B cell (primary cell): ENCODE measurements at regions not wholly inside any gene's neighbourhood (a gene's known extent, or its start where the extent isn't known, plus 50 kb on each side); places are given as distances from the start of the nearest gene placed in this dataset.

ENCODE experiments used
- ATAC-seq: fragments of 200-7000 bp; cut with Tn5 transposase; one replicate; pipeline ENCODE4 v1.10.0; 2021; ENCODE audit warnings: low read depth, mild to moderate bottlenecking, moderate number of reproducible peaks, moderate library complexity
- CTCF ChIA-PET: fragments of 350-600 bp; sonication (Branson Sonifier 250); formaldehyde crosslinking; loops from one replicate; lab custom pipeline; 2021; ENCODE audit warnings: antibody characterized with exemption, inconsistent platforms; lab: Charles Lee
- POLR2A ChIA-PET: fragments of 350-600 bp; sonication (Branson Sonifier 250); formaldehyde crosslinking; loops from one replicate; lab custom pipeline; 2021; ENCODE audit warnings: antibody characterized with exemption; lab: Charles Lee
- DNase-seq: peaks from one replicate; pipeline ENCODE4 v3.0.0; 2013
- H2AFZ ChIP-seq: 2 replicates; pipeline ENCODE4 v1.6.1; 2012; ENCODE audit warnings: mild to moderate bottlenecking, low read depth, low read length; ENCODE audit not compliant: insufficient read depth, poor library complexity, severe bottlenecking
- H3K27ac ChIP-seq, 2 donors: 1 replicate in 1 of 2; 2 replicates in 1 of 2; pipeline ENCODE4 v1.5.1; 2012 to 2013; ENCODE audit warnings: low read length in 2 of 2, mild to moderate bottlenecking in 2 of 2, moderate library complexity in 1 of 2
- H3K27me3 ChIP-seq, 4 experiments: fragments of 200-600 bp in 1 of 4; sonication (generic) in 1 of 4; replicated peaks in 1 of 4; 1 replicate in 2 of 4; 2 replicates in 2 of 4; pipeline versions ENCODE4 v1.6.1 to v1.7.0; 2013 to 2016; ENCODE audit warnings: low read length in 3 of 4, mild to moderate bottlenecking in 2 of 4, mixed read lengths in 1 of 4, moderate library complexity in 1 of 4; ENCODE audit not compliant: insufficient read depth in 4 of 4, control insufficient read depth in 3 of 4; ENCODE audit errors: control extremely low read depth in 1 of 4
- H3K36me3 ChIP-seq, 2 experiments: replicated peaks in 1 of 2; 1 replicate in 1 of 2; 2 replicates in 1 of 2; pipeline versions ENCODE4 v1.6.1 to v1.7.1; 2013; ENCODE audit warnings: low read length in 1 of 2; ENCODE audit not compliant: insufficient read depth in 2 of 2, control insufficient read depth in 1 of 2; ENCODE audit errors: control extremely low read depth in 1 of 2, extremely low read depth in 1 of 2
- H3K4me1 ChIP-seq, 2 donors: fragments of 200-600 bp in 1 of 2; sonication (generic) in 1 of 2; 1 replicate in 1 of 2; 2 replicates in 1 of 2; pipeline versions ENCODE4 v1.5.1 to v1.6.1; 2013 to 2017; ENCODE audit warnings: low read length in 2 of 2; ENCODE audit not compliant: control insufficient read depth in 2 of 2, insufficient read depth in 2 of 2
- H3K4me2 ChIP-seq: replicated peaks from 2 replicates; pipeline ENCODE3; 2012; ENCODE audit warnings: mild to moderate bottlenecking, low read depth, low read length; ENCODE audit not compliant: poor library complexity, severe bottlenecking
- H3K4me3 ChIP-seq, 5 experiments: fragments of 200-600 bp in 1 of 5; sonication (generic) in 1 of 5; 1 replicate in 3 of 5; 2 replicates in 2 of 5; pipeline versions ENCODE4 v1.5.1 to v1.7.0; 2011 to 2016; ENCODE audit warnings: low read length in 4 of 5, mild to moderate bottlenecking in 4 of 5, low read depth in 2 of 5, control low read depth in 1 of 5, moderate library complexity in 1 of 5; ENCODE audit not compliant: insufficient read depth in 1 of 5; ENCODE audit errors: control extremely low read depth in 1 of 5, extremely low read depth in 1 of 5
- H3K79me2 ChIP-seq: fragments of 200-600 bp; sonication (generic); one replicate; pipeline ENCODE4 v1.6.0; 2016; ENCODE audit warnings: low read length; ENCODE audit not compliant: control insufficient read depth, insufficient read depth
- H3K9ac ChIP-seq: fragments of 200-600 bp; sonication (generic); 2 replicates; pipeline ENCODE4 v1.6.1; 2017; ENCODE audit warnings: mild to moderate bottlenecking, low read length, moderate library complexity
- H3K9me3 ChIP-seq, 3 donors: one replicate each; pipeline versions ENCODE4 v1.6.1 to v1.7.1; 2013; ENCODE audit warnings: low read length in 2 of 3; ENCODE audit not compliant: control insufficient read depth in 2 of 3, insufficient read depth in 1 of 3; ENCODE audit errors: control extremely low read depth in 1 of 3
- H4K20me1 ChIP-seq: 2 replicates; pipeline ENCODE4 v1.6.0; 2012; ENCODE audit warnings: mild to moderate bottlenecking, low read length; ENCODE audit not compliant: insufficient read depth, control insufficient read depth, poor library complexity, severe bottlenecking
- H3K27ac Mint-ChIP-seq: one replicate; pipeline ENCODE4 v1.8.0; 2021; ENCODE audit warnings: mixed read lengths
- H3K27me3 Mint-ChIP-seq: one replicate; pipeline ENCODE4 v1.8.0; 2021; ENCODE audit warnings: mixed read lengths
- H3K4me1 Mint-ChIP-seq: one replicate; pipeline ENCODE4 v1.8.0; 2021; ENCODE audit warnings: mixed read lengths
- H3K4me3 Mint-ChIP-seq: one replicate; pipeline ENCODE4 v1.8.0; 2021; ENCODE audit warnings: mixed read lengths
- H3K9me3 Mint-ChIP-seq: one replicate; pipeline ENCODE4 v1.8.0; 2022; ENCODE audit warnings: mixed read lengths; ENCODE audit not compliant: insufficient read depth
- EZH2 ChIP-seq: IDR thresholded peaks from 2 replicates; pipeline ENCODE4 v1.6.1; 2012; ENCODE audit warnings: borderline replicate concordance, low read depth, mild to moderate bottlenecking, moderate library complexity, low read length; ENCODE audit not compliant: insufficient read depth, poor library complexity, severe bottlenecking
- WGBS: methylation state at CpG from one replicate; pipeline ENCODE4 v1.1.5; 2013; ENCODE audit warnings: missing lambda C conversion rate; ENCODE audit not compliant: insufficient coverage; 5-methylcytosine and 5-hydroxymethylcytosine counted together
- intact Hi-C: fragments of 100-400 bp; cut with micrococcal nuclease; formaldehyde crosslinking; loops from one replicate; pipeline ENCODE4 v1.10.0; 2022
- TF ChIP-seq, protein P1 (sequence below): fragments of 200-600 bp; IDR thresholded peaks from one replicate; pipeline ENCODE4 v1.8.0; 2022; ENCODE audit warnings: antibody characterized with exemption, mild to moderate bottlenecking

DNA sequence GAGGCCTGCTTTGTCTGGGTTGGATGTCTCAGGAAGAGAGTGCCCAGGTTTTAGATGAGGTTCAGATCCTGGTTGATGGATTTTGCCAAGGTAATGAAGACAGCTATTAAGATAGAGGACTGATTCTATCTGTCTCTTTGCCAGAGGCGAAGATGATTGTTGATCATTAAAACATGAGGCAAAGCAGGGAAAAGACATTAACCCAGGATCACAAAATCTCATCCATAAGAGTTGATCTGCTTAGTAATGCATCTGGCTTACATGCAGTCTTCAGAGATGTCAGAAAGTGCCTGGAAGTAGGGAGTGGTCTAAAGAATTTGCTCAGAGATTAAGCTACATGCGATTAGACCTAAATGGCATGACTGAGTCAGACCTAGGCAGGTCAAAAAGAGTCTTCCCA, 229.6 kb upstream of the PLD5 start:
- H3K9me3 Mint-ChIP-seq: no peaks in the 10 kb centered on the region
- intact Hi-C loops: no loop called here
- CTCF ChIA-PET: no interaction called here

DNA sequence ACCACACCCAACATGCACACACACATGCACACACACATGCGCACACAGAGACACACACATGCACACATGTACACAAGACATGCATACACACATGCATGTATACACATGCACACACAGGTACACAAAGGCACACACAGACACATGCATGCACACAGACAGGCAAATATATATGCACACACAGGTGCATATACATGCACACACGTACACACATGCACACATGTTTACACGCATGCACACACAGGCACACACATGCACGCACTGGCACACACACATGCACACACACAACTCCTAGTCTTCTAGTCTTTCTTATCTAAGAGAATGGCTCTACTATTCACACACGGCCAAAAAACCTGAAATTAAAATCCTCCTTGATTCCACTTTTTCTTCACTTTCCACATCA, 222.7 kb upstream of the PLD5 start:
- no peak overlapping the region for H3K4me3 ChIP-seq

More for the DNA sequence above, 229.6 kb upstream of the PLD5 start:
- WGBS: no CpG with 5 or more reads among the region's 2 CpGs
- Mint-ChIP-seq H3K4me3 (no peak overlapping the region), H3K4me1 (no peaks in the 10 kb centered on the region), H3K27ac (no peak overlapping the region), H3K27me3 (no peaks in the 10 kb centered on the region)
- Histone ChIP-seq H3K4me1 (no peaks in the 10 kb centered on the region), H3K9ac (no peak overlapping the region), H3K4me3 (no peak overlapping the region), H3K9me3 (no peaks in the 10 kb centered on the region), H4K20me1 (no peaks in the 10 kb centered on the region), H3K79me2 (no peaks in the 10 kb centered on the region), H3K27ac (no peak overlapping the region), H3K27me3 (no peaks in the 10 kb centered on the region), H3K36me3 (no peaks in the 10 kb centered on the region), H3K4me2 (no peak overlapping the region), H2AFZ (no peak overlapping the region)
- POLR2A ChIA-PET: no interaction called here
- TF ChIP-seq, protein P1, sequence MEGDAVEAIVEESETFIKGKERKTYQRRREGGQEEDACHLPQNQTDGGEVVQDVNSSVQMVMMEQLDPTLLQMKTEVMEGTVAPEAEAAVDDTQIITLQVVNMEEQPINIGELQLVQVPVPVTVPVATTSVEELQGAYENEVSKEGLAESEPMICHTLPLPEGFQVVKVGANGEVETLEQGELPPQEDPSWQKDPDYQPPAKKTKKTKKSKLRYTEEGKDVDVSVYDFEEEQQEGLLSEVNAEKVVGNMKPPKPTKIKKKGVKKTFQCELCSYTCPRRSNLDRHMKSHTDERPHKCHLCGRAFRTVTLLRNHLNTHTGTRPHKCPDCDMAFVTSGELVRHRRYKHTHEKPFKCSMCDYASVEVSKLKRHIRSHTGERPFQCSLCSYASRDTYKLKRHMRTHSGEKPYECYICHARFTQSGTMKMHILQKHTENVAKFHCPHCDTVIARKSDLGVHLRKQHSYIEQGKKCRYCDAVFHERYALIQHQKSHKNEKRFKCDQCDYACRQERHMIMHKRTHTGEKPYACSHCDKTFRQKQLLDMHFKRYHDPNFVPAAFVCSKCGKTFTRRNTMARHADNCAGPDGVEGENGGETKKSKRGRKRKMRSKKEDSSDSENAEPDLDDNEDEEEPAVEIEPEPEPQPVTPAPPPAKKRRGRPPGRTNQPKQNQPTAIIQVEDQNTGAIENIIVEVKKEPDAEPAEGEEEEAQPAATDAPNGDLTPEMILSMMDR: no peak
- TF ChIP-seq EZH2: no peak
- no peak for ATAC-seq
- no peak for DNase-seq

More for the DNA sequence above, 222.7 kb upstream of the PLD5 start:
- Histone ChIP-seq H3K79me2 (no peaks in the 10 kb centered on the region), H2AFZ (no peak overlapping the region), H3K4me2 (no peak overlapping the region), H3K27ac (no peak overlapping the region), H3K9me3 (no peaks in the 10 kb centered on the region), H3K27me3 (no peaks in the 10 kb centered on the region), H3K36me3 (no peaks in the 10 kb centered on the region), H4K20me1 (no peaks in the 10 kb centered on the region), H3K9ac (no peak overlapping the region), H3K4me1 (peaks cover 0 to 5% of the 10 kb centered on the region in 2 donors)
- no peaks in the 10 kb centered on the region for H3K27me3 Mint-ChIP-seq
- no peak overlapping the region for H3K4me3 Mint-ChIP-seq
- CTCF ChIA-PET: no interaction called here
- no peak overlapping the region for H3K27ac Mint-ChIP-seq
- ATAC-seq: no peak
- no peak for DNase-seq
- TF ChIP-seq, protein P1: no peak
- TF ChIP-seq EZH2: no peak
- POLR2A ChIA-PET: no interaction called here
- H3K4me1 Mint-ChIP-seq: peaks cover 6% of the 10 kb centered on the region
- WGBS: 99% methylated on average over 5 of the region's 5 CpGs
- H3K9me3 Mint-ChIP-seq: no peaks in the 10 kb centered on the region
- intact Hi-C loops: no loop called here
